Astrocyte (in vitro differentiated cells and primary cell): ENCODE measurements at regions not wholly inside any gene's neighbourhood (a gene's known extent, or its start where the extent isn't known, plus 50 kb on each side); places are given as distances from the start of the nearest gene placed in this dataset.

ENCODE experiments used
- DNase-seq: peaks from one replicate; pipeline ENCODE4 v3.0.0-alpha.2; 2010; ENCODE audit warnings: low read depth
- FAIRE-seq: peaks from 2 replicates; lab custom pipeline; 2011; peaks lifted over from hg19 to GRCh38; lab: Jason Lieb, UNC
- H2AFZ ChIP-seq: 2 replicates; pipeline ENCODE4 v1.6.0; 2012; ENCODE audit warnings: low read depth, low read length, inconsistent platforms
- H3K27ac ChIP-seq: 2 replicates; pipeline ENCODE4 v1.5.1; 2011; ENCODE audit warnings: low read depth, low read length, inconsistent platforms
- H3K27me3 ChIP-seq: 2 replicates; pipeline ENCODE4 v1.6.0; 2011; ENCODE audit warnings: low read length, inconsistent platforms; ENCODE audit not compliant: insufficient read depth
- H3K36me3 ChIP-seq: 2 replicates; pipeline ENCODE4 v1.5.1; 2011; ENCODE audit warnings: low read length, inconsistent platforms; ENCODE audit not compliant: insufficient read depth
- H3K4me1 ChIP-seq: 2 replicates; pipeline ENCODE4 v1.5.1; 2011; ENCODE audit warnings: low read length, inconsistent platforms; ENCODE audit not compliant: insufficient read depth
- H3K4me2 ChIP-seq: 2 replicates; pipeline ENCODE4 v1.6.0; 2012; ENCODE audit warnings: low read length, inconsistent platforms
- H3K4me3 ChIP-seq: 2 replicates; pipeline ENCODE4 v1.5.1; 2011; ENCODE audit warnings: low read depth, mild to moderate bottlenecking, low read length, inconsistent platforms; ENCODE audit not compliant: insufficient read depth
- H3K79me2 ChIP-seq: 2 replicates; pipeline ENCODE4 v1.6.0; 2012; ENCODE audit warnings: mild to moderate bottlenecking, low read length, inconsistent platforms; ENCODE audit not compliant: insufficient read depth
- H3K9ac ChIP-seq: 2 replicates; pipeline ENCODE4 v1.6.0; 2012; ENCODE audit warnings: mild to moderate bottlenecking, low read length, inconsistent platforms
- H3K9me3 ChIP-seq: 2 replicates; pipeline ENCODE4 v1.5.1; 2012; ENCODE audit warnings: low read depth, mild to moderate bottlenecking, low read length, inconsistent platforms; ENCODE audit not compliant: insufficient read depth
- H4K20me1 ChIP-seq: 2 replicates; pipeline ENCODE4 v1.6.0; 2012; ENCODE audit warnings: low read length, inconsistent platforms; ENCODE audit not compliant: insufficient read depth
- H3K27ac Mint-ChIP-seq: one replicate; pipeline ENCODE4 v1.8.0; 2021; ENCODE audit warnings: mild to moderate bottlenecking, mixed read lengths; ENCODE audit not compliant: unreplicated experiment
- H3K27me3 Mint-ChIP-seq: one replicate; pipeline ENCODE4 v1.8.0; 2021; ENCODE audit warnings: low read depth, mixed read lengths; ENCODE audit not compliant: unreplicated experiment
- H3K36me3 Mint-ChIP-seq: one replicate; pipeline ENCODE4 v1.8.0; 2021; ENCODE audit warnings: low read depth, mixed read lengths; ENCODE audit not compliant: unreplicated experiment
- H3K4me1 Mint-ChIP-seq: one replicate; pipeline ENCODE4 v1.8.0; 2021; ENCODE audit warnings: low read depth, mixed read lengths; ENCODE audit not compliant: unreplicated experiment
- H3K4me3 Mint-ChIP-seq: one replicate; pipeline ENCODE4 v1.8.0; 2021; ENCODE audit warnings: mild to moderate bottlenecking, moderate library complexity, mixed read lengths; ENCODE audit not compliant: unreplicated experiment
- H3K9me3 Mint-ChIP-seq: one replicate; pipeline ENCODE4 v1.8.0; 2021; ENCODE audit warnings: mild to moderate bottlenecking, mixed read lengths; ENCODE audit not compliant: unreplicated experiment
- EZH2 ChIP-seq: IDR thresholded peaks from 2 replicates; pipeline ENCODE4 v1.6.1; 2012; ENCODE audit warnings: mild to moderate bottlenecking, low read length, inconsistent platforms; ENCODE audit not compliant: insufficient read depth
- TF ChIP-seq, protein P1 (sequence below): IDR thresholded peaks from 2 replicates; pipeline ENCODE4 v1.5.1; 2011; ENCODE audit warnings: low read depth, mild to moderate bottlenecking, inconsistent platforms, low read length, moderate library complexity; ENCODE audit not compliant: insufficient read depth

DNA sequence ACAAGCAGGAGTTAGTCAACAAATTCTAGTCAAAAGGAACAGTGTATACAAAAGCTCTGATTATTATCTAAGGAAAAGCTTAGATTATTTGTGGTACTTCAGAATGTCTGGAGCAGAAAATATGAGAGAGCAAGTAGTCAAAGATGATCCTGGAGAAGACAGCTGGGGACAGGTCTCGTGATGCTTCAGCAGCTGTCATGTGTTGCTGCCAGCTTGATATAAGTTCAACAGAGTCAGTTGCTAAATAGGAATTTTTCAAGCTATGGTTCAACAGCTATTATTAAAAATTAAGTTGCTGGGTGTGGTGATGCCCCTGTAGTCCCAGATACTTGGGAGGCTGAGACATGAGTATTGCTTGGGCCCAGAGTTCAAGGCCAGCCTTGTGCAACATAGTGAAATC lies 240.0 kb upstream of the RHOBTB1 start:
- Histone ChIP-seq H3K9ac (no peak overlapping the region), H3K27ac (no peak overlapping the region), H3K4me1 (no peaks in the 10 kb centered on the region), H3K4me2 (no peak overlapping the region), H3K79me2 (no peaks in the 10 kb centered on the region), H3K9me3 (no peaks in the 10 kb centered on the region), H3K27me3 (no peaks in the 10 kb centered on the region), H4K20me1 (no peaks in the 10 kb centered on the region), H2AFZ (no peak overlapping the region), H3K4me3 (no peak overlapping the region), H3K36me3 (no peaks in the 10 kb centered on the region)
- Mint-ChIP-seq H3K4me3 (no peak overlapping the region), H3K9me3 (no peaks in the 10 kb centered on the region), H3K36me3 (no peaks in the 10 kb centered on the region), H3K27me3 (no peaks in the 10 kb centered on the region), H3K27ac (no peak overlapping the region), H3K4me1 (no peaks in the 10 kb centered on the region)
- TF ChIP-seq, protein P1, sequence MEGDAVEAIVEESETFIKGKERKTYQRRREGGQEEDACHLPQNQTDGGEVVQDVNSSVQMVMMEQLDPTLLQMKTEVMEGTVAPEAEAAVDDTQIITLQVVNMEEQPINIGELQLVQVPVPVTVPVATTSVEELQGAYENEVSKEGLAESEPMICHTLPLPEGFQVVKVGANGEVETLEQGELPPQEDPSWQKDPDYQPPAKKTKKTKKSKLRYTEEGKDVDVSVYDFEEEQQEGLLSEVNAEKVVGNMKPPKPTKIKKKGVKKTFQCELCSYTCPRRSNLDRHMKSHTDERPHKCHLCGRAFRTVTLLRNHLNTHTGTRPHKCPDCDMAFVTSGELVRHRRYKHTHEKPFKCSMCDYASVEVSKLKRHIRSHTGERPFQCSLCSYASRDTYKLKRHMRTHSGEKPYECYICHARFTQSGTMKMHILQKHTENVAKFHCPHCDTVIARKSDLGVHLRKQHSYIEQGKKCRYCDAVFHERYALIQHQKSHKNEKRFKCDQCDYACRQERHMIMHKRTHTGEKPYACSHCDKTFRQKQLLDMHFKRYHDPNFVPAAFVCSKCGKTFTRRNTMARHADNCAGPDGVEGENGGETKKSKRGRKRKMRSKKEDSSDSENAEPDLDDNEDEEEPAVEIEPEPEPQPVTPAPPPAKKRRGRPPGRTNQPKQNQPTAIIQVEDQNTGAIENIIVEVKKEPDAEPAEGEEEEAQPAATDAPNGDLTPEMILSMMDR, result no peak
- no peak for TF ChIP-seq EZH2
- no peak for DNase-seq
- no peak for FAIRE-seq

DNA sequence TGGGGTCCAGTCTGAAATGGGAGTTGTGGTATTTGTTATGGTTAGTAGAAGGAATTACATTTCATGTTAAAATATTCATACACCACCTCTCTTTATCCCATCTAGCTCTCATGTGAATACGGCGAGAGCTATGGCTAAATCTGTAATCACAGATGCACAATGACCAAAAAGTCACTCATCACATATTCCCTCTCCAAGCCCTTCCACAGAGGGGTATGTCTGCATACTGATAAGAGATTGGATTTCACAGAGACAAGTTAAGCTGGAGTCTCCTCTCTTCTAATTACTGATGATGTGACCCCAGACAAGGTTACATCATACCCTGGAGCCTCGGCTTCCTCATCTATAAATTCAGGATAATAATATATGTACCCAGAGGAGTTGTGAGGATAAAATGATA lies 237.8 kb upstream of the RHOBTB1 start:
- no peak overlapping the region for H3K4me2 ChIP-seq
- peaks cover 2% of the 10 kb centered on the region for H3K27me3 Mint-ChIP-seq
- H3K27me3 ChIP-seq, result no peaks in the 10 kb centered on the region
- FAIRE-seq (no peak), DNase-seq (no peak)
- no peak overlapping the region for H3K27ac Mint-ChIP-seq
- no peak overlapping the region for H3K27ac ChIP-seq
- no peak overlapping the region for H2AFZ ChIP-seq
- TF ChIP-seq EZH2, result no peak
- TF ChIP-seq, protein P1, result no peak
- H3K79me2 ChIP-seq, result no peaks in the 10 kb centered on the region
- no peak overlapping the region for H3K9ac ChIP-seq
- H4K20me1 ChIP-seq, result no peaks in the 10 kb centered on the region
- H3K9me3 Mint-ChIP-seq, result no peaks in the 10 kb centered on the region
- H3K36me3 Mint-ChIP-seq, result no peaks in the 10 kb centered on the region
- no peaks in the 10 kb centered on the region for H3K9me3 ChIP-seq
- H3K4me3 ChIP-seq, result no peak overlapping the region
- no peaks in the 10 kb centered on the region for H3K4me1 Mint-ChIP-seq
- no peaks in the 10 kb centered on the region for H3K4me1 ChIP-seq
- H3K36me3 ChIP-seq, result no peaks in the 10 kb centered on the region
- H3K4me3 Mint-ChIP-seq, result no peak overlapping the region

DNA sequence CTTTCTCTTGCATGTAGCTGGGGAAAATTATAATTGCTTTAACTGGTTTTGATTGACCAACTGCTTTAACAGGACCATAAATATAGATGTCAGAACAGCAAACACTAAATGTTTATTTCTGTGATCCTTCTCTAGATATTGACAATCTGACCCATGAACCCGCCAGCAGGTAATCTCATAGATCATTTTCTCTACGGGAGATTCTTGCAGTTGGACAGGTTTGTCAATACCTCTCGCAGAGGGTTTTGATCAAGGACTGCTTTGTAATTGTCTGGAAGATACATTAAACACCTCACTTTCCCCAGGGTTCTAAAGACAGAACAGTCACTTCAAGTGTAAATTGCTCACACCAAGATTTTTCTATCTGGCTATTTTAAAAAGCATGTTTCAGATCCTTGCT lies 235.8 kb upstream of the RHOBTB1 start:
- no peak overlapping the region for H3K4me3 ChIP-seq
- Mint-ChIP-seq H3K4me1 (no peaks in the 10 kb centered on the region), H3K4me3 (no peak overlapping the region), H3K9me3 (peaks cover under 1% of the 10 kb centered on the region), H3K27me3 (peaks cover 2% of the 10 kb centered on the region), H3K36me3 (no peaks in the 10 kb centered on the region), H3K27ac (no peak overlapping the region)
- no peaks in the 10 kb centered on the region for H3K79me2 ChIP-seq
- H3K27me3 ChIP-seq, result no peaks in the 10 kb centered on the region
- TF ChIP-seq, protein P1, result no peak
- TF ChIP-seq EZH2, result no peak
- H3K27ac ChIP-seq, result no peak overlapping the region
- no peaks in the 10 kb centered on the region for H3K36me3 ChIP-seq
- FAIRE-seq (no peak), DNase-seq (no peak)
- no peak overlapping the region for H3K9ac ChIP-seq
- H3K4me2 ChIP-seq, result no peak overlapping the region
- no peaks in the 10 kb centered on the region for H3K4me1 ChIP-seq
- H4K20me1 ChIP-seq, result no peaks in the 10 kb centered on the region
- H3K9me3 ChIP-seq, result no peaks in the 10 kb centered on the region
- no peak overlapping the region for H2AFZ ChIP-seq
